DMS114 treated with DMSO at 0.1 percent for 48 hours (cell line): ENCODE measurements at regions not wholly inside any gene's neighbourhood (a gene's known extent, or its start where the extent isn't known, plus 50 kb on each side); places are given as distances from the start of the nearest gene placed in this dataset.

Source experiments
- DNase-seq: peaks from one replicate; lab custom pipeline; 2025; ENCODE audit not compliant: unreplicated experiment; lab: John Stamatoyannopoulos, UW

DNA sequence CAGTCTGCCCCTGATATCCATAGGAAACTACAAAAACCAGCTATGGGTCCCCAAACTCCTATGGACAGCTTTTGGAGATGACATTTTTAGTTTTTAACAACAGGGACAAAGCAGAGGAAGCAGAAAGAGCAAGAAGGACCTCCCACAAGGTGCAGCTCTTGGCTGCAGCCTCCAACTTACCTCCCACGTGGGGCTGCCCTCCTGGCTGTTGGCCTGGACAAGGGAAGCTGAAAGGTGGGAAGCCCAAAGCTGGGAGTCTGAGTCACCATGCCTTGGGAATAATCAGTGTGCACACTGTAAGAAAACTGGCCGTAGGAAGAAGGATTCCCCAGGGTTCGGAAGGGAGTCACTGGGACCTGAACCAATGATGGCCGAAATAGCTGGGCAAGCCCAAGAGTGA is 51.8 kb upstream of the PAX1 start:
- no peak for DNase-seq

DNA sequence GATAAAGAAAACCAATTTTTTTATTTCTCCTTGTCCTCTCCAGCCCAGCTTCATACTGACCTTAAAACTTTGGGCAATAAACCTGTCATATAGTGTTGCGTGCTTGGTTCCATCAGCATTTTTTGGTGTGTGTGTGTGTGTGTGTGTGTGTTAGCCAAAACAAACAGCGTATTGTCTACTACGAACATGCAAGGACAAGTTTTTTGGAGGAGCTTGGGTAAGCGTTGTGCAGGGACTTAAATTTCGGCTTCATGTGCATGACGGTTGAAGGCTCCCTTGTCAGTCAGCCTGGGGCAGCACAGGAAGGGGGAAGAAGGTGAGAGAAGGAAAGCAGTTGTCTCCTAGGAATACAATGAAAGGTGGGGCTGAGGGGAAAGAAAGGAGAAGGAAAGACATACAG is 62.0 kb upstream of the PAX1 start:
- DNase-seq = no peak

DNA sequence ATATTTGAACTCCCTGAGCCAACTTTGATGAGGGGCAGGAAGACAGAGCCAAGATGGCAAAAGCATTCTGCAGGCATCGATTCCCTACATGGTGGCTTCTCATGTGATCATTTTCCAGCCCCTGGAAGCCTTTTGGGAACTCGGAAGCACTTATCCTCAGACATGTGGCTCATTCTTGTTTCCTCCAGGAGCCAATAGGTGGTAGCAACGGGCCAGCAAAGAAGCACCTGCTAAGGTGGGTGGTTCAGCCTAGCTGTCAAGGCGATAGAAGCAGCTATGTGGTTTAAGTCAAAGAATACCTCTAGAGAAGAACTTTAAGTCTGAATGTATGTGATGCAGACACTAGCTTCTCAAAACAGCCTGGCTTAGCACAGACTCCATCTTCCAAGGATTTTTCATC is 64.9 kb upstream of the PAX1 start:
- DNase-seq = no peak

DNA sequence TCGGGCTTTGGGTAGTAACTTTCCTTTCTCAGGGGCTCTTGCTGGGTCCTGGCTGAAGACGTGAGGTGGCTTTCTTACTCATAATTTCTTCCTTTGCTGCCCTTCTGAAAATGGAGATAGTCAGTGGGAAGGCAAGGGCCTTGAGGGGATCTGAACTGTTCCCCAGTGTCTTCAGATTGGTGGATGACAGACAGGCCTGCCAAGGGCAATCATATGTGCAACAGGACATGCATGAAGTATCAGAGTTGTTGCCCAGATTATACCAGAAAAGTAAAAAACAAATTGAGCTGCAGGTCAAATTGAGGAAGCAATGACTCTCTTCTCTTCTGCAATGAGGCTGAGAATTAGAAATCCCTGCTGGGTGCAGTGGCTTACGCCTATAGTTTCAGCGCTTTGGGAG is 71.6 kb upstream of the PAX1 start:
- DNase-seq = no peak

DNA sequence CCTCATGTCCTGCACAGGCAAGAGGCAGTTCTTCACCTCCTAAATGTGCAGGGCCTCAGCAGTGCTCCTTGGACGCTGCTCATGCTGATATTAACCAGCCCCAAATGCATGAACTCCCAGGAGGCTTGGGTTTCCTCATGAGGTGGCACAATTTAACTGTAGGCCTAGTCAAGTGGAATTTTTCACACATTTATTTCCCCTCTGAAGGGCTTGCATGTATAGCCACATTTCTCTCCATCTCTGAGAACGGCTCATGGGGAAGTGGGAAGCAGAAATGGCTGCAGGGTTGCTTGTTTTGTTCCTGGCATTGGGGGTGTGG is 72.8 kb upstream of the PAX1 start:
- DNase-seq = no peak

DNA sequence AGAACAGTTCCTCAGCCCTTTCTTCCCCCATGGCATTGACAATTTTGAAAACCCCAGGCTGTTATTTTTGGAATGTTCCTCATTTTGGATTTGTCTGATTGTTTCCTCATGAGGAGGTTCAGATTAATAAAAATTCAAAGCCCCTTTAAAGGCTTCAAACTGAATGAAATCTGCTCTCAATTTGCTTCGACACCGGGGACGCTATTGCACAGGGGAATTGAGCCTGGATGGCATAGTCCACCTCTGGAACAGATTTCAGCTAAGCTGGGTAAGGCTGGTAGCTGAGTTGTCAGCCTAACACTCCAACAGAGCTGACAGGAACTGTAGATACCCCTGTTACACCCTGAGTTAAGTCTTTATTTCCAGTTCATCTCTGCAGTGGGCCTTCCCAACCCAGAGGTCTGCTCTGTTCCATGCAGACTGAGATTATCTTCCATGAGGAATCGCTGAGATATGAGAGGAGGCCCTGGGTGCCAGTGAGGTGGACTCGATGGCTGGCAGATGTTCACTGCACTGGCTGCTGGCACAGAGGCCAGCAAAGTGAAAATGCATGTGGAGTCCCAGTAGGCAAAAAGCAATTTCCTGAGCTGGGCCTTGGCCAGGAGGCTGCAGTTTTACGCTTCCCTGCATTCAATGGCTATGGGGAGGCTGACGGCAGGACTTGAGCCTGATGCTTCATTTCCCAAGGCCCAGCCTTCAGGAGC is 73.3 kb upstream of the PAX1 start:
- DNase-seq = no peak

DNA sequence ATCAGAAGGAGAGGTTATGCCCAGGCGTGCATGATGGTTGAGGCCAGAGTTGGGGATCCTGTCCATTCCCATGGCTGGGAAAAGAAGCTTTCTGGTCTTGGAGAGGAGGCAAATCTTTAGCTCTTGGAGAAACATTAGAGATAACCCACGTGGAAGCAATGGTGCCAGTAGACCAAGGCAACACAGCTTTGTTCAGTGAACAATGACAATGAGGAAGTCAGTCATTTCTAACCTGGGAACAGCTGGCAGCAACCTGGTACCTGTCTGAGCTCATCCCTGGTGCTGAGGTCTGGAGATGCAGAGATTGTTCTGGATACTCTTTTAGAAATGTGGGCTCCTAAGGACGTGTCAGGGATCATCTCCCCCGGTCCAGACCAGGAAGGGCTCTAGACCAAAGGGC is 76.7 kb upstream of the PAX1 start:
- DNase-seq = no peak

DNA sequence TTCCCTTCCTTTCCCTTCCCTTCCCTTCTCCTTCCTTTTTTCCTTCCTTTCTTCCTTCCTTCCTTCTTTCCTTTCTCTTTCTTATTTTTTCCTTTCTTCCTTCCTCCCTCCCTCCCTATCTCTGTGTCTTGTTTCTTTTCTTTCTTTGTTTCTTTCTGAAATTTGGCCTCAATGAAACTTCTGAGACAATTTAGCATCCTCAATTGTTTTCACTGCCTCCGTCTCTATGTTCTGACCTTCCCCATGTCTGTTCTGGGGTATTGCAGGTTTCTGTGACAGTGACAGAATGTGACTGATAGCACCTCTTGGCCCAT is 81.7 kb upstream of the PAX1 start:
- DNase-seq = no peak

DNA sequence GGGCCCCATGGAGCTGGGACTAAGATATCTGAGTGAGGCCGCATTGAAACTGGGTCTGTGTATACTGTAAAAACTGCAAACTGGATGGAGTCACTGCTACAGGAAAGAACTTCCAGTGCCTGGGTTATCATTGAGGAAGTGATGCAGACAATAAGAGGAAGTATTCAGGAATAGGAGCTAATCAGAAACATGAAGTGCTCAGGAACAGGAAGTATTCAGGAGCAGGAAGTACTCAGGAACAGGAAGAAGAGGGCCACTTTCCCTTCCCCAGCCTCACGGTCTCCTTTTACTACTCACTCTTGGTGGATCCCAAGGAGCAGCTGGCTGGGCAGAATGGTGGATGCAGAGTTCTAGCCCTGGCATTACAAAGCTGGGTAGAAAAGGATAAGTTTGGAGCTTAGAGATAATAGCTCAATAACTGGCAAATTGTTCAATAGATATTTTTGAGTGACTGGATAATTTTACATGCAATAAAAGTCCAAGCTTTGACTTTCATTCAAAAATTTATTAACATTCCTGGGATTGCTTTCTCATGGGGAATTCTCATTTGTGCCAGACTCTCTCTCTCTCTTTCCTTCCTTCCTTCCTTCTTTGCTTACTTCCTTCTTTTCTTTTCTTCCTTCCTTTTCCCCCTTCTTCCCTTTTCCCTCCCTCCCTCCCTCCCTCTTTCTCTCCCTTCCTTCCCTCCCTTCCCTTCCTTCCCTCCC is 82.2 kb upstream of the PAX1 start:
- no peak for DNase-seq

DNA sequence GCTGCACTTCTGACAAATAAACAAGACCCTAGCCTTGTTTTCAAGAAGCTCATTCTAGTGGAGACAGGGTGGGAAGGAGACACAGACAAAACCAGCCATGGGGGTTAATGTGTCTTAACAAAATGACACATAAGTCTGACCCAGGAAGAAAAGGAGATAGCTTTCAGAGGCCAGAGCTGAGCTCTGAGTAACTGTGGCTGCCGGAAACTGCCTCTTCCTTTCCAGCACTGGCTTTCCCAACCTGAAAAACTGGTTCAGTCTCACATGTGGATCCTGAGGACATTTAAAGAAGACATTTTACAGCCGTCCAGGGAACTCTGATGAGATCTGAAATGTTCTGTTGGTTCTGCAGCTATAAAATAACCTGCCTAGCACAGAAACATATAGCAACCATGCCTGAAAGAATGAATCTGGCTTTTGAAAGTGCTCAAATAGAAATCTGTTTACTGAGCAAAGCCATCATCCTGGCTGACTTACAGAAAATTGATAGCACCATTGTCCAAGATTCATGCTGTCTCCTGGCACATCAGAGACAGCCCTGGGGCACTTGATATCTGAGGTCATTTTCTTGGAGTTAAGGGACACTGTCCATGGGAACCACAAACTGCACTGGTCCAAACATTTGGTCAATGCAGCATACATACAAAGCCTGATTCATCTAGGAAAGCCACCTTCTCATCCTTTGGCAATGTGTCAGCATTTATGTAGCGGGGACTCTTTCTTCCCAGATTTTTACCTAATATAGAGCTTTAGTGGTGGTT is 83.2 kb upstream of the PAX1 start:
- DNase-seq = no peak

DNA sequence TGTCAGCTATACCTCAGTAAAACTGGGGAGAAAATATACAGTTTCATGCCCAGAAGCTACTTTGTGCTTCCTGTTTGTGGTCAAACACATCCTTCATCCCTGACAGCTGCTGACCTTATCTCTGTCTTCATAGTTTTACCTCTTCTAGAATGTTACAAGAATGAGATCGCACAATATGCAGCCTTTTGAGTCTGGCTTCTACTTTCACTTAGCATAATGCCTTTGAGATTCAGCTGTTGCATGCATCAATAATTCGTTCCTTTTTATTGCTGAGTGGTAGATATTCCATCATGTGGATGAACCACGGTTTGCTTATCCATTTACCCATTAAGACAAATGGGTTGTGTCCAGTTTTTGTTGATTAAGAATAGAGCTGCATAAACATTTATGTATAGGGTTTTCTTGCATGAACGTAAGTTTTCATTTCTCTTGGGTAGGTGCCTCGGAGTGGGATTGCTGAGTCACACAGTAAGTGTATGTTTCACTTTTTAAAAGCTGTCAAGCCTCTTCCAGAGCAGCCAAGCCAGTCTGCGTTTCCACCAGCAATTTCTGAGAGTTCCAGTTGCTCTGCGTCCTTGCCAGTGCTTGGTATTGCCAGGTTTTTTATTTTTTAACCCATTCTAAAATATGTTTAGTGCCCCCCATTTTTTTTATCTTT is 86.6 kb upstream of the PAX1 start:
- no peak for DNase-seq

DNA sequence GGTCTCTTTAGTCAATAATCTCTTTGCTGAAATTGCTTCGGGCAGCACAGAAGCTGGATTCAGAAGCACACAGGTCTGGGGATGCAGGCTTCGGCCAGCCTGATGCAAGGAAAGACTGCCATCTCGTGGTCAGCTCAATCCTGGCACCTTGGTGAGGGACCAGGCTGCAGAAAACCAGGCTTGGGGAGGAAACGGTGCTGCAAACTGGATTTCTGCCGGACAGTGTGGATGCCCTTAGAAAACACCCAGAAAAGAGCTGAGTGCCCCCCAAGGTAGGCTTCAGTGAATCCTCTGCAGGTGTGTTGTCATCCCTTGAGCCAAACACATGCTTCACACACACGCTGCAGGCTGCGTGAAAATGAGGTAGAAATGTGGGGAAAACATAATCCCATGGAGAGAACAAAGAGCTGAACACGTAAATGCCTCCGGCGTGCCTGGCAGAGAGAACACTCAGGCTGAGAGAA is 89.8 kb upstream of the PAX1 start:
- peak; percentile 20 for DNase-seq

DNA sequence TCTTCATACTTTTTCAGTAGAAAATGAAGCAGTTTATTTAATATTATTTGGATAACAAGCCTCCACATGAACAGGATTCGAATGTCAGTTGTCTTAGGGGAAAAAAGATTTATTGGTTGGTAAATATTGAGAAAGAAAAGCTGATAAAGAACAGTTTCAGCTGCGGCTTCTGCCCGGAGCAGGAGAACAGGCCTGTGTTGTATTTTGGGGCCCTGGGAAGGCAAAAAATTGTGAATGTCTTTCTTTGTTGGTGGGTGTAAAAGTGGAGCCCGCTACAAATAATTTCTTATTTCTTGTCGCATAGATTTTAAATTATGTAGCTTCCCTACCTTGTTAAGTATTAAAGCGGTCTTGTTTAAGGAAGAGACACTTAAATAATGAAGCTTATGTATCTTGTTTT is 90.5 kb upstream of the PAX1 start:
- DNase-seq = no peak

DNA sequence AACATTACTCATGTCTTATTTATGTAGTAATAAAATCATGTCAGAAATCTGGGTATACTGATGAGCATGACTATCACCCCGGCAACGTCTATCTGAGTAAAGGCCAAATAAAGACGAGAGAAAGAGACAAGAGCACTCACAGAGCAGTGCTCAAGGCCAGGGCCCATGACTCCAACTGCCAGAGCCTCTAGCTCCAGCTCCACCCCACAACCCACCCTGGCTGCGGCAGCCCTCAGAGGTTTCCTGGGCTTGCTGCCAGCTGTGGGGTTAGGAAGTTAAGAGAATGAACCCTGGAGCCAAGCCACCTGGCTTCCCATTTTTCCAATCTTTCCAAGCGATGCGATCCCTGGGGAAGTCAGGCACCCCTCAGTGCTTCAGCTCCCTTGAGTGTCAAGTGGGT is 92.0 kb upstream of the PAX1 start:
- DNase-seq = no peak

DNA sequence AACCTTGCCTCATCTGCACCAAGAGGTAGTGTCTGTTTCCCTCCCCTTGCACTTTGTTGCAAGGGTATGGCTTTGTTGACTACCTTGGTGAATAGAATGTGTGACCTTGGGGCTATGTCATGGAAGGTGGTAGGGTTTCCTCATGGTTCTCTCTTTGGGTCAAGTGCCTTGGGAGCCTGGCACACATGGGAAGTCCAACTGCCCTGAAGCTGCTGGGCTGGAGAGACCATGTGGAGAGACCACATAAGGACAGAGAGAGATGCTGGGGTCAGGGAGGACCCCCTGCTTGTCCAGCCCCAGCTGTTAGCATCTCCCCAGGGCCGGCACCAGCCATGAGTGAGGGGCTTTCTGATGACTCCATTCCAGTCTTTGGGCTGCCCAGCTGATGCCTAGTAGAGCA is 95.5 kb upstream of the PAX1 start:
- no peak for DNase-seq

DNA sequence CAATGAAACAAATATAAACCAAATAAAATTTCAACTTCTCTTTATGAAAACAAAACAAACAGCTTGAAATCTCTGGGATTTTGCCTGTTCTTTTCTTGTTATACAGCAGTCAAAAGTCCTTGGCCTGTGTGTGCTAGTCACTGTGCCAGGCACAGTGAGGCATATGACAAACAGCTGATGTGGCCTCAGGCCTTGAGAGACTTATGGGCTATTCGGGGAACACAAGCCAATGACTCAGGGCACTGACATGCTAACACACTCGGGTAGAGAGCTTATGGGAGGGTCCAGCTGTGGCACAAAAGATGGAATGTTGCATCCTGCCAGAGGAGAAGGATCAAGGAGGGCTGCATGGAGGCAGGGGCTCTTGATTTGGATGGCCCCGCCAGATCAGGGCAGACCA is 95.4 kb upstream of the NKX2-2 start:
- no peak for DNase-seq

DNA sequence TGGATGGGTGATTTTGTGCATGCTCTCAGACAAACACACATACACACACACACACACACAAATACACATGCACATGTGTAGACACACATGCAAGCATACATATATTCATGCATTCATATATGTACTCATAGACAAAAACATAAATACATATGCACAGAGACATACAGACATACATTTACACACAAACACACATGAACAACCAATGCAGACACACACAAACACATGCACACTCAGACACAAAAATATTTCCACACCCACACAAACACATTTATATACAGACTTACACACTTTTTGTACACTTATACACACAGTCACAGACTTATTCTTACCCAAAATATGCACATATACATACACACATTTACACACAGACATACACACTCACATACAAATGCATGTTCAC is 94.9 kb upstream of the NKX2-2 start:
- no peak for DNase-seq

DNA sequence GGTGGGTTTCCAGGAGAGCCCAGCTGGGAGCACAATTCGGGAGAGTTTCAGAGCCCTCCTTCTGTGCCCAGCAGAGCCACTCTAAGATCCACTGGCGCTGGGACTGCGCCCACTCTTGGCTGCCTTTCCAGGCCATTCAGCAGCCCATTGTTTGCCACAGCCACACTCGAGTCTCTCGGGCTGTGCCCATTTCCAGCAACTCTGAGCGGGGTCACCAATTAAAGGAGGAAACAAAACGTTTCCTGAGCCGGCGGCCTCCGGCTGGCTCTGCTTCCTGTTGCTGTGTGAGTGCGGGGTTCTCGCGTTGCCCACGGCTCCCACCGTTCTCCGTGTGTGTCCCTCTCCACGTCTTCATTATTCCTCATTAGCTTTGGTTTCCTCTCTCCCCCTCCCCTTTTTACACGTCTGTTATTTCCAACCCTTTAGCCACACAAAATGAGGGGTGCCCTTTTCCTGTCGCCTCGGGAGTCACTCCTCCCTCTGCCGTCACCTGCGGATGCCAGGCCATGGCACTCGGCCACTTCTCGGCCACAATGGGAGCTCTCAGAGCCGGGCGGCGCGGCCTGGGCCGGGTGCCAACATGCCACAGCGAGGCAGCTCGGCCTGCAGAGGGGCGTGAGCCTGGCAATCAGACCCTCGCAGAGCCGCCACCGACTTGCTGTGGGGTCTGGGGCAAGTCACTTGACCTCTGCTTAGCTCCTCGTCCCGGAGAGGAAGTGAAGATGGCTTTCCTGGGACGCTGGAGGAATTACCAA is 94.3 kb upstream of the NKX2-2 start:
- no peak for DNase-seq

DNA sequence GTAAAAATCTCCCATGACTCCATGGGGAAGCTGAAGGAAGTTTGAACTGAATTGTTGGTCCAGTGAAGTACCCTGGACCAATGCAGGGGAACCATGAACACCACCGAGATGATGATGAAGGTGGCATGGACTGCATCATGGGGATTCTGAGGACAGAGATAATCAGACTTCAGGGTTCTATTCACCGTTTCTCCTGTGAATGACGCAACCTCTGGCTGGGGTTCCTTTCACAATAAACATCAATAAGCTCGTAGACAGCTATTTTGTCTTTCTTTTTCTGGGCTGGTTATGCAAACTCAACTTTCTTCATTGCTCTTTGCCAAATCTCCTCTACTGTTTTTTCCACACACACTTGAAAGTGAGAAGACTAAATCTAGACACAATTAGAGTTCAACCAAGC is 87.9 kb upstream of the NKX2-2 start:
- no peak for DNase-seq

DNA sequence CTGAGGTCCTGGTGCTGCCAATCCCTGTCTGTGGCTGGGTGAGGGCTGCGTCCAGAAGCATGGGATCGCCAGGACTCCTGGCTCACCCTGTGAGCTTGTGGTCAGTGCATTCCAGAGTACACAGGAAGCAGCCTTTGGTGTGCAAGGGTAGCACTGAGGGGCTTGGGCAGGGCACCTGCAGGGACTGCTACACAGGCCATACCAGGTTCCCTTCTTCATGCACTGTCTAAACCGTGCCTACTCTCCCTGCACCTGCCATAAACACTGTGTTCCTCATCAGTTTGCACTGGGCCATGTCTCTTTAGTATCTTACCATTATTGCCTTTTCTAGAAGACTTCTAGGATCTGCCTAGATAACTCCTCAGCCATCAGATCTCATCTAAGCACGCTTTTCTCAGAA is 72.8 kb upstream of the NKX2-2 start:
- no peak for DNase-seq

DNA sequence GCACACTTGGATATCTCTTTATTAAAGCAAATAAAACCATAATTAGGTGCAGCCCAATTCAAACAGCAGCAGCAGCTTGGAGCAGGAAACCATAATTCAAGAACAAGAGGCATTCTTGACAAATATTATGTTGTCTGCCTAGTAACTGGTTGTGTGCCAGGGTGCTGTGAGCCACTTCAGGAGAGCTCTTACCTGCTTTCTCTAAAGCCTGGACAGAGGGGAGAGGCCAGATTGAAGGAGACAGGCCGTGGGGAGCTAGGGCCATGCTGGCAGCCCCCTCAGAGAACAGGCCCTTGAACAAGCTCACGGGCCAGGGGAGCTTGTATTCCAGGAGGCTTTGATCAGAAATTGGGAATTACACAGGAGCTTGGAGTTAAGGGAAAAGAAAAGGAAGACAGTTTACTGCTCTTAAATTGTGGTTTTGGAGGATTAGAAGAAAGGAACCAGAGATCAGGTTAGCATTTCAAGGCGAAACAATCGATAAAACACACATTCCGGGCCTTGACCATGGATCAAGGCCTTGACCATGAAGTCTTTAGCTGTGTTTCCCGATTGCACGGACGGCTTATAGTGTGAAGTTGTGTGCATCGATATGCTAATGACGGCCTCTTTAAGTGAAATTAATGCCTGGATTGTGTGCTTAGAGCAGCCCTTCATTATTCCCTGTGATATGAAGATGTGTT is 69.8 kb upstream of the NKX2-2 start:
- DNase-seq = no peak
